Hindlimb muscle (tissue), 1 donor: ENCODE measurements at regions not wholly inside any gene's neighbourhood (a gene's known extent, or its start where the extent isn't known, plus 50 kb on each side); places are given as distances from the start of the nearest gene placed in this dataset.

ENCODE experiments used
- DNase-seq: peaks from one replicate; pipeline ENCODE4 v3.0.0-alpha.2; 2013

DNA sequence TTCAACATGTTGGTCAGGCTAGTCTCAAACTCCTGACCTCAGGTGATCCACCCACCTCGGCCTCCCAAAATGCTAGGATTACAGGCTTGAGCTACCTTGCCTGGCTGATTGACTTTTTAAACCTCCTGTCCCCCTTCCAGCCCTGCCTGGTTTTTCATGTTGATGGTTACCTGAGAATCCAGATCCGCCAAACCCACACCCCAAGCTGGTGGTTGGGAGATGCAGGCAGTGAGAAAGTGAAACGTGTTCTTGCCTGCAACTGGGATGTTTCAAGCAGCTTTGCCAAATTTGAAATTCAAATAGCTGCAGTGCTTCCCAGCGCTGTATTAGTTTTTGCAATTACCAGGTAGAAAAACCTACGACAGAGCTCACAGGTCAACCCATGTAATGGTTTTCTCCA is 238.3 kb upstream of the PWP1 start:
- DNase-seq = no peak

DNA sequence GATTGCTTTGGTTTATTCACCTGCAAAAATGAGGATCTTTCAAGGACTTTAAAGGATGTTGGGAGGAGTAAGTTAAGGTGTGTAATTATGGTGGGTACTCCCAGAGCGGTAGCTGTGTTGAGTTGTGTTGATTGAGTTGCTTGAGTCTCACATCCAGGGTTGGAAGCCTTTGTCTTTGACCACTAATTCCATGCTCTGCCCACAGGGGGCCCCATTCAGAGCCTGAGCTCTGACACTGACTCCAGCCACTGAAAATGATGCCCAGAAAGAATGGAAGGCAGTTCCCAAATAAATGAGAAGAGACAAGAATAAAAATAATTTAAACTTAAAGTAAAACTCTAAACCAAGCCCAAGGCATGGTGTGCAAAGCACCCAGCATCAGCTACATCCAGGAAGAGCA is 237.4 kb upstream of the PWP1 start:
- no peak for DNase-seq

DNA sequence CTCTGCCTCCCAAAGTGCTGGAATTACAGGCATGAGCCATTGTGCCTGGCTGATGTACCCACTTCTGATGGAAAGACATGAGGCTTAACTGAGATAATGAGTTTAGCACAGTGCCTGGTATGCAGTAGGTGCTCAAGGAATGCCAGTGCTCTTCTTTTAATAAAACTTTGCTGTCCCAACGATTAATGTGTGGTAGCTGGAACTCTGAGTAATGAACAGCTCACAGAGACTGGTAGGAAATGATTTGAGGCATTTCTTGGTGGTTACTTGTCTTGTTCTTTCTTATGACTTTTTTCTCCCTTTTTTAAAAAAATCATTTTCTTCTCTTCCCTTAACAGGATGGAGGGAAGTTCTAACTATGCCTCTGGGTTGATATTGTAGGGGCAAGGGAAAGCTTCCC is 235.7 kb upstream of the PWP1 start:
- DNase-seq = no peak

DNA sequence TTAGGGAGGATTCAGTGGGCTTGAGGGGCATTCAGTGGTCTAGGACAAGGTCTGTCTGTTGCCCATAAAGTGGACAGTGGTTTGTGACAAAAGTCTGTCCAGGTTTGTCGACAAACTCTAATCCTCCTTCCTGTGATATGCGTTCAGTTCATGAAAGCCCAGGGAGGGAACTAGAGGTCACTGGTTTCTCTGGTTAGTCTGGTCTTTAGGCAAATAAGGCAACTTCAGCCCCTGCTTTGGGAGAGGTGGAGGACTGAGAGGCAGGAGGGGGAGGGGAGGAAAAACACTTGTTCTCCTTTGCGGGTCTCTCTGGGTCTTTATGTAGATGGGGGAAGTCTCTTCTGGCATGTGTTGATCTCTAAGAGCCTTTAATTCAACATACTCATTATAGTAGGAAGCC is 235.1 kb upstream of the PWP1 start:
- DNase-seq = no peak

DNA sequence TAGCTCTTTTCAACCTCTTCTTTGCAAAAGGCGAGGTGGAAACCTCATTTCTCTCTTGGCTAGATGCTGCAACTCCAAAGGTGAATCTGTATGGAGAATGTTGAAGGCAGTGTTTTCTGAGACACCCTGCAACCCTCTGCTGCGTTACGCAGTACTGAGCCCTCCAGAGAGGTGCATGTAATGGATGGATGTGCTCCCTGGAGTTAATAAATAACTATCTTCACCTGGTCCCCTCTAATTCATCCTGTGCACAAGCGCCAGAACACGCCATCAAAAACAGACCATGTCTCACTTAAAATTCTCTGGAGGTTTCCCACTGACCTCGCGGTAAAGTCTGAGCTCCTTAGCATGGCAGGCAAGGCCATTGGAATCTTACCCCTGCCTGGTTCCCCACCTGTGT is 234.4 kb upstream of the PWP1 start:
- DNase-seq = no peak

DNA sequence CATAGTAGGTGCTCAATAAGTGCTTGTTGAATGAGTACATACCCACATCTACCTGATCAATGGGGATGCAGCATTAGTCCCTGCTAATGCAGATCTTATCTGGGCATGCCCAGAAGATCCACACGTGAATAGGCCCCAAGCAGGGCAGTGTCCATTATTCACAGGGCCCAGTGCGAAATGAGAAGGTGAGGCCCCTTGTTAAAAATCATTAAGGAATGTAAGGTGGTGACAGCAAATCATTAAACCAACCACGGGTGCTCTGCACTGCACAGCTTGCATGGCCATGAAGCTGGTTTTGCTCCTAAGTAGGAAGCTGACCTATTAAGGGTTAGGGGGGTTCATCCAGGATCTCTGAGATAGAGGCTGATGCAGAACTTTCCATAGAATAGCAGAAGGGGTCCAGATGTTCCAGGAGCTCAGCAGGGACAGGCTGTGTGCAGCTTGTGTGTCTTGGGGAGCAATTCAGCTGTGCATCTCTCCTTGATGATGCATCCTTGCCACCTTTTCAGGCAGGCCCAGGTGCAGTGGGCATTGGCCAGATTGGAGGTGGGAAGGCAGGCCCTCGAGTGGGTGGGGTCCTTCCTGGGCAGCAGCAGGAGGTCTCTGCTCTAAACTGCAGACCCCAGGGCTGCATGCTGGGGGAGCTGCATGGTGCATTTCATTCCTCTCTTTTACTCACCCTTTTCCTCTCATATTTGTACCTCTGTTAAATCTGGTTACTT is 231.3 kb upstream of the PWP1 start:
- no peak for DNase-seq

DNA sequence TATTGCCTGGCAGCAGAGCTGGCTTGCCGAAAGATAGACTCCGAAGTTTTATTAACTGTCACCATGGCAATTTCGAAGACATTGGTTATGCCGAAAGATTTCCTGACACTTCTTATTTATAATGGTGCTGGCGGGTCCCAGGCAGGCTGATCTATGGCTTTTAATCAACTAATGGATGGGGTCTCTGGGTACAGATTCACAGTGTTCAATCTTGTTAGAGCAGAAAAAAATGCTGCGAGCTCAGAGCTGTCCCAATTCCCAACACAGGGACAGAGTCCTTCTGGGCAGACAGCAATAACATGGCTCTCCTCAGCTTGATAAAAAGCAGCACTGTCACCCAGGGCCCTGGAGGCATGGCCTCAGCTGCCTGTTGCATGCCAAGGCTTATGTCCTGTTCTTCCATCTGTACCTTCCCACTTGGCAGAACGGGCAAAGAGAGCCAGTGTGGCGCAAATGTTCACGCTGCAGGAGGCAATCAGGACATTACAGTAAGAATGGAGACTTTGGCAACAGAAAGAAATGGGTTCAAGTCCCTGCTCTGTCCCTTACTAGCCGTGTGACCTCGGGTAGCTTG is 228.2 kb upstream of the PWP1 start:
- no peak for DNase-seq

DNA sequence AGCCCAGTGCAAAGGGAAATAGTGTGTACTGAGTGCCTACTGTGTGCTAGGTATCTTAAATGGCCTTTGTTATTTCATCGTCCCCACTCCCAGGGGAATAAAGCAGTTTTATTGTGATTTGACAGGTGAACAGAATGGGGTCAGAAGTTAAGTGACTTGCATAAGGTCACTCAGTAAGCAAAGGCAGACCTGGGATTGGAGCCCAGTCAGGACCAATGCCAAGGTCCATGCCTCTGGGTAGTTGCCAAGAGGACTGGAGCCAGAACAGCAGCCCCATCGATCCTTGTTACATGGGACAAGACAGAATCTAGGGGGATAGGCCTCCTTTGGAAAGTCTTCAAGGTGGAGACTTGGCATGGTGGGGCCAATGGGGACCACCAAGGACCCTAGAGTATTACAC is 227.4 kb upstream of the PWP1 start:
- no peak for DNase-seq

DNA sequence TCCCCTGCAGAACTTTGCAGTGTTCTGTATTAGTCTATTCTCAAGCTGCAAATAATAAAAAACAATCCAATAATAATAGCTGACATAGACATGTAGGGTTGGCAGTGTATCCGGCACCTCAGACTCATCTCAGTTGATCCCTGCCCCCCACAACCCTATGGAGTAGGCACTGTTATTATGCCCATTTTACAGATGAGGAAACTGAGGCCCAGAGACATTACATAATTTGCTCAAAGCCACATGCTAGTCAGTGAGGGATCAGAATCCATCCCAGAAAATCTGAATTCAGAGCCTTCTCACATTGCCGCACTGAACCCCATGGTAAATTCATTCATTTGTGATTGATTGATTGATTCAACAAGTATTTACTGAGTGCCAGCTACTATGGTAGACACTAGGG is 226.6 kb upstream of the PWP1 start:
- DNase-seq = no peak

DNA sequence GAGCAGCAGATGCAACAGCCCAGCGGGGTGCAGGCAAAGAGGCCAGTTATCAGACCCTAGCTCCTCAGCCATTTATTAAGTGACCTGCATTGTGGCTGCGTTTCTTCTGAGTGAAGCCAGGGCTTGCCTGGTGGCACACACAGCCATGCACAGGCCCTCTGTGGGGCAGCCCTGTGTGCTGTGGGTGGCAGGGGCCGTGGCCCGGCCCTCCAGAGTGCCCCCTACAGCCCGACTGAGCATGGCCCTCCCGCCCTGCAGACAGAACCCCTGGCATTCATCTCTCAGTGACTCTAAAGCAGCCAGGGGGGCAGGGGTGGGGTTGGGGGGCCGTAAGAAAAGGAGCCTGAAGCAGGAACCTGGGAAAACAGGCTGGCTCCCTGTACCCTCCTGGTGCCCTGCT is 226.0 kb upstream of the PWP1 start:
- DNase-seq = no peak

DNA sequence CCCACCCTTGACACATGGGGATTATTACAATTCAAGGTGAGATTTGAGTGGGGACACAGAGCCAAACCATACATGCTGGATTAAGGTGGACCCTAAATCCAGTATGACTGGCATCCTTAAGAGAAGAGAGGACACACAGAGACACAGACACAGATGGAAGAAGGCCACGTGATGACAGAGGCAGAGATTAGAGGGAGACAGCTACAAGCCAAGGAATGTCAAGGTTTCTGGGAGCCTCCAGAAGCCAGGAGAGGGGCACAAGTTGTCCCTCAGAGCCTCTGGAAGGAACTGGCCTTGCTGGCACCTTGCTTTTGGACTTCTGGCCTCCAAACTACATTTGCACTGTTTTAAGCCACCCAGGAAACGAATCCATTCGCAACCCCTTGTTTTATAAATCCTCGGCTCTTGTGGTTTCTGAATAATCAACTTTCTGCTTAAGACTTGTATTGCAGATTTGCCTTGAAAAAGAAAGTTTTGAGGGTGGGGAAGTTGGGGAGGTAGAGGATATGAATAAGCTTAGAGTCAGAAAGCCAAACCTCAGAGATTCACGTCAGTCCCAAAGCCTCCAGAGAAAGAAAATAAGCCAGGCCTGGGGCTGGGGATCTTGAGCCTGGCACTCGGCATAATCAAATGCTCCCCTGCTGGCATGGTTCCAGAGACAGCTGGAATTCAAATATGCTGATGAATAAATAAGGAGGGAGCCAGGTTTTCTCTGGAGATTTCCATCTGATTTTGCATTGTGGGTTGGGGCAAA is 224.2 kb upstream of the PWP1 start:
- no peak for DNase-seq

DNA sequence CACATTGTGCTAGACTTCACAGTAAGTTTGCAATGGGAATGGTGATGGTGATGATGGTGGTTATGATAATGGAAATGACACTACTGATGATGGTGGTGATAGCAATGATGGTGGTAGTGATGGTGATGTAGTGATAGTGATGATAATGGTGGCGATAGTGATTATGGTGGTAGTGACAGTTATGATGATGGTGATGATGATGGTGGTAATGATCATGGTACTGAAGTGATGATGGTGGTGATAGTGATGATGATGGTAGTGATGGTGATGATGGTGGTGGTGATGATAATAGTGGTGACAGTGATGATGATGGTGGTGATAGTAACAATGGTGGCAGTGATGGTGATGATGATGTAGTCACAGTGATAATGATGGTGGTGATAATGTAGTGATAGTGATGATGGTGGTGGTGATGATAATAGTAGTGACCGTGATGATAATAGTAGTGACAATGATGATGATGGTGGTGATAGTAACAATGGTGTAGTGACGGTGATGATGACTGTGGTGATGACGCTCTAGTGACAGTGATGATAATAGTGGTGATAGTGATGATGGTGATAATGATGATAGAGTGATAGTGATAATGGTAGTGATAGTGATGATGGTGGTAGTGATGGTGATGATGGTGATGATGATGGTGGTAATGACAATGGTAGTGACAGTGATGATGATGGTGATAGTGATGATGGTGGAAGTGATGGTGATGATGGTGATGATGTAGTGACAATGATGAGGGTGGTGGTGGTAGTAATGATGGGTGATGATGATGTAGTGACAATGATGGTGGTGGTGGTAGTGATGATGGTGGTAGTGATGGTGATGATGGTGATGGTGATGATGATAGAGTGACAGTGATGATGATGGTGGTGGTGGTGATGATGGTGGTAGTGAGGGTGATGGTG is 222.9 kb upstream of the PWP1 start:
- DNase-seq = no peak

DNA sequence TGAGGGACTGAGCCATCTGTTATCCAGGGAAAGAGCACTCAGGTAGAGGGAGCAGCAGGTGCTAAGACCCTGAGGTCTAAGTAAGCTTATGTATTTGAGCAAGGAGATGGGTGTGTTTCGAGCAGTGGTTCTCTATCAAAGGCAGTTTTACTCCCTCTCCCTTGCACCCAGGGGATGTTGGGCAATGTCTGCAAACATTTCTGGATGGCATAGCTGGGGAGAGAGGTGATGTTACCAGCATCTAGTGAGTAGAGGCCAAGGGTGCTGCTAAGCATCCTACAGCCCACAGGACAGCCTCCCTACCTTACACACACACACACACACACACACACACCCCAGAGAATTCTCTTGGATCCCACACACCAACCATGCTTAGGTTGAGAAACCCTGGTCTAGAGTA is 221.0 kb upstream of the PWP1 start:
- DNase-seq = no peak

DNA sequence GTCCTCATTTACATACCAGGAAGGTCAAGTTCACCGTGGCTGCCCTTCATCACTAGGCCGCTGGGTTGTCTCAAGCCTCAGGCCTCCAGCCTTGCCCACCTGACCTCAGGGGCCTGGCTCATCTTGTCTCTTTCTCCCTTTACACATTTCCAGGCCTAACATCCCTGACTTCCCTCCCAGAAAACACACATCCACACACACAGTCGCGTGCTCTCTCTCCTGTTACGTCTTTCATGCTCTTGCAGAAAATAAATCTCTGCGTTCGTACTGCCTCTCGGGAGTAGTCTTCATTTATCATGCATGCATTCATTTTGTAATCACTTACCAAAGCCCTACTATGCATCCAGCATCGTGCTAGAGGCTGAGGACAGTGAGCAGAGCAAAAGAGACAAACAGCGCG is 220.0 kb upstream of the PWP1 start:
- no peak for DNase-seq

DNA sequence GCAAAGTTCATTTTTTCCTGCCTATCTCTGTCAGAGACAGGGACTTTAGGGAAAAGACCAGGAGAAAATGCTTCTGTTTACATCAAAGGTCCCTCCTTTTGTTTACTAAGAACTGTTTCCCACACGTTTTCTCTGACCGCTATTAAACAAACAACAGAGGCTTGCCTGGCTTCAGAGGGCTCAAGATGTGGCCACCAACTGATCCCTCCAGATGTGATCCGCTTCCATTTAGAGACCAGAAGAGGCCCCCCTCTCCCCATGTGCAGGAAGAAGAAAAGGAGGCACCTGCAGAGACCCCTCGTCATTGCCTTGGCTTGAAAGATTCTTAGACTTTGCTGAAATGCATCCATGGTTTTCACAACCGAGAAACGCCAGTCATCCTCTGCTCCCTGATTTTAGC is 217.9 kb upstream of the PWP1 start:
- DNase-seq = no peak

DNA sequence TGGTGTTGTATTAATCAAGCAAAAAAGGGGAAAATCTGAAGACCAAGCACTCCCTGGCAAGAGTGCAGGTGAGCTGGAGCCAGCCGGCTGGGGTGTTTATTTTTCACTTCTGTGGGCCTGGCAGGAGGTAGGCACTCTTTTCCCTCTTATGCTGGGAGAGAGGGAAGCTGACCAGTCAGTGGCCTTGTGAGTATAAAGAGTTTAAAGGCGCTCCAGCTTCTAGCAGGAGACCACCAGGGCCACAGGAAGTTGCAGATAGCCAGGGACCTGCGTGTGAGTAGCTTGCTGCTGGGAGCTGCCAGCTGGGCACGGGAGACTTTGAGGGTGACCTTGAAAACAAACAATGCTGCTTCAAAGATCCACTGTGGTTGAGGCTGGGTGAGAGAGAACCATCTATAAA is 217.4 kb upstream of the PWP1 start:
- no peak for DNase-seq

DNA sequence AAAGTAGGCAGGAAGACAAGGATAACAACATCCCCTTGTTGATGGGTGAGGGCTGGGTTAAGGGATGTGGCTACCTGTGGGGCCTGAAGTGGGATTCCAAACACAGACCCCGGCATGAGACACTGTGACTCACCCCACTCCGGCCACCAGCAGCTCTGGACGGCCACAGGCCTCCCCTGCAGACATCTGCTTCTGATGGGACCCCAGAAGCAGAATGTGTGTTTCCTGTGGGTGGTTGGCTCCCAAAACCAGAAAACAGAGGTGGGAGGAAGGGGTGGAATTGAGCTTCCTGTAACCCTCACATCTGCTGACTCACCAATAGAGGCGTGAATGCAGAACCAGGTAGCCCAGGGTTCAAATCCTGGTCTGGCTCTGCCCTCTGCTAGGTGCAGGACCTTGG is 216.6 kb upstream of the PWP1 start:
- no peak for DNase-seq

DNA sequence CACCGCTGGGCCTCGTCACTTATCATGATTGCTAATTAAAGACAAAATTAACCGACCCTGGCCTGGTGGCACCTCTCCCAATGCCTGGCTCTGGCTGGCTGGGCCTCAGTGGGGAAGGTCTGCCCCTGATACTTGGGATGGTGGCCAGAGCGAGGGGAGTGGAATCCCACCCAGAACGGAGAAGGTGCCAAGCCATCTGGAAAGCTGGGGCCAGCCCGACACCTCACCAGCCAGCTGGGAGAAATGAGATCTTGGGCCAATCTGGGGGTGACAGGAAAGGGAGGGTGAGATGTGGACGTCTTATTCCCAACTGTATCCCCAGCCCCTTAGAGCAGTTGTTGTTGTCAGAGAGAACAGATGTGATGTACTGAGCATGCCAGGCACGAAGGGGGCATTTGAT is 215.0 kb upstream of the PWP1 start:
- DNase-seq = no peak

DNA sequence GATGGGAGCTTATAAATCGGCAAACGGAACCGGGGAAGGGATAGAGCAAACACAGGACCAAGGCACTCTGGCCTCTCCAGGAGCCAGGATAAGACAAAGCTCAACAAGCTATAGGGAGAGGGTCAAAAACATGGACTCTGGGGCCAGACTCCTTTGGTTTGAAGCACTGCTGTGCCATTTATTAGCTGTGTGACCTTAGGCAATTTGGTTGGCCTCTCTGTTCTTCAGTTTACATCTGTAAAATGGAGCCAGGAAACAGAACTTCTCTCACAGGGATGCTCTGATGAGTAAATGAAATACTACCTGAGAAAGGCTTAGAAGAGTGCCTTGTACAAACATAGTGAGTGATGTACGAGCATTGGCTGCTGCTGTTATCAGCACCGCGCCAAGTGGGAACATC is 213.3 kb upstream of the PWP1 start:
- DNase-seq = no peak

DNA sequence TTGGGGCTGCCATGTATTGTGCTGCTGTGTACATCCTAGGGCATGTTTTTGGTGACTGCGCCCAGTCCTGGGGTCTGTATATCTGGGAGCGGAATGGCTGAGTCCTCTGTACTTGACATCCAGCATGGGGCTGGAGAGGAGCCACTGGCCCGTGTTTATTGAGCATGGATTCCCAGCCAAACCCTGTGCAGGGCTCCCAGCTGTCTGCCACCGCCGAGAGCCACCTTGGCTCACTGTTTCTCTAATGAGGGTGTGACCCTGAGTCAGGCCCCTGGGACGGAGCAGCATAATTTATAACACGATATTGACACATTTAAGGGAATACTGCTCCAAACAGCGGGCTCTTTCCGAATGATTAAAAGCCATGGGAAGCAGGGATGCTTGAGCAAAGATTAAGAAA is 211.5 kb upstream of the PWP1 start:
- DNase-seq = no peak

DNA sequence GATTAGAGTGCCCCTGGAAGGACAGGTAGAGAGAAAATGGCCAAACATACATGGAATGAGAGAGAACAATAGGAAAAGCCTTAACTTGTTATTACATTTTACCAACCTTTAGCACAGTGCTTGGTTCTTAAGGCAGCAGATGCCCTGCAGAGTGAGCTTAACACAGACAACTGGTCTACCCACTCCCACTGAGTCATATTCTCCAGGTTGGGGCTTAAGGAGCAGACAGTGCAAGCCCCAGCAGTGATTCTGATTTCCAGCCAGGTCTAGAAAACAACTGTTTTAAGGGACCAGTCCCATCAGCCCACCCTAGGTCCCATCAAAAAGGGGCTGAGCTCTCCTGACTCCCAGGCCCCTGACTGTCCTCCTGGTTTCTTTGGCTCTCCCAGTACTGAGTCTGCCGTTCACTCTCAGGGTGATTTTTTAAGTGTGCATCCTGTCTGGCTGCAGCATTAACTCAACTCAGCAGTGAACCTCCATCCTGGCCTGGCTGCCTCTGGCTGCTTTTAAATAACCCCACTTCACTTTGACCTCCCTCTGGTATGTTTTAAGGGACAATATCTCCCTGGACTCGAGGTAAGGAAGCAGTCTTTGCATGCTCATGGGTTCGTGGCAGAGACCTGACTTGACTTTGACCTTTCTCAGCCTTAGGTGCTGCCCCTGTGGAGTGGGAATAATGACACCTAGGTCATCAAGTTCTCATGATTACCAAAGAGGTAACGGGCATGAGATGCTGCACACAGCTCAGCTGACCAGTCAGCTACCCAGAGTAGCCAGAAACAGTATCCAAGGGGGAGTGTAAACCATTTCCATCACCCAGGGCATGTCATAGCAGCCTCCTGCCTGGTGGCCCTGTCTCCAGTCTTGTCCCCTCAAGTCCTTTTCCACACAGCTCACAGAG is 210.7 kb upstream of the PWP1 start:
- no peak for DNase-seq

DNA sequence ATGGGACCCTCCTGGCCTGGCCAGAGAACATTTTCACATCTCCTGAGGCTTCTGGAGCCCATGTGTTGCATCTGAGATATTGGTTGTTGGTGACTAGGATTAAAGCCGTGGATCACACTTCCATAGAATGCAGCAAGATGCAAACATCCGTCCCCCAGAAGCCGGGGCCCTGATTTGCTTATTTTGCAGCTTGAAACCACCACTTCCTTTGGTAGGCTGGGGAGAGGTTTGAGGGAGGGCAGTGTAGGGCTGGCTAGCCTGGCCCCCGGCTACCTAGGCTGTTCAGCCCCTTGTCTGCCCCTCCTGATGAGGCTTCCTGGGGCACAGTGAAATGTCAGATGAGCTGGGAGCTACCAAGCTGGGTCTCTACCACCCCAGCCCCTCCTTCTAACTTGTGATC is 209.7 kb upstream of the PWP1 start:
- DNase-seq = no peak
